K562 (cell line): ENCODE measurements at regions not wholly inside any gene's neighbourhood (a gene's known extent, or its start where the extent isn't known, plus 50 kb on each side); places are given as distances from the start of the nearest gene placed in this dataset.

ENCODE experiments used
- ADNP ChIP-seq: fragments of 200-800 bp; sonication (Bioruptor generic); IDR thresholded peaks from 2 replicates; pipeline ENCODE4 v1.6.1; 2016; ENCODE audit warnings: missing genetic modification characterization, missing compliant biosample characterization
- ARID4B ChIP-seq: sonication (generic); formaldehyde crosslinking; IDR thresholded peaks from 2 replicates; pipeline ENCODE4 v1.8.0; 2022; ENCODE audit warnings: mild to moderate bottlenecking, missing genetic modification reagents
- IRF1 ChIP-seq: sonication (generic); formaldehyde crosslinking; IDR thresholded peaks from 2 replicates; pipeline ENCODE4 v1.8.0; 2022; ENCODE audit warnings: missing genetic modification reagents, mild to moderate bottlenecking, borderline replicate concordance
- KAT7 ChIP-seq: sonication (generic); formaldehyde crosslinking; IDR thresholded peaks from 2 replicates; pipeline ENCODE4 v1.8.0; 2022; ENCODE audit warnings: missing genetic modification reagents, mild to moderate bottlenecking, borderline replicate concordance
- MNT ChIP-seq, 2 experiments: fragments of 450-650 bp; conservative IDR thresholded peaks; 2 replicates each; pipeline ENCODE4 v1.6.1; 2017; ENCODE audit warnings: mild to moderate bottlenecking in 2 of 2, moderate library complexity in 2 of 2
- NKRF ChIP-seq: fragments of 450-650 bp; IDR thresholded peaks from 2 replicates; pipeline ENCODE4 v1.6.1; 2016; ENCODE audit warnings: borderline replicate concordance
- POLR2A ChIP-seq: fragments of 450-650 bp; conservative IDR thresholded peaks from 2 replicates; pipeline ENCODE4 v1.6.1; 2016
- RB1 ChIP-seq: fragments of 450-650 bp; IDR thresholded peaks from 2 replicates; pipeline ENCODE4 v1.6.1; 2017; ENCODE audit warnings: low read depth, mild to moderate bottlenecking
- RBM34 ChIP-seq: fragments of 200-400 bp; formaldehyde crosslinking; IDR thresholded peaks from 2 replicates; pipeline ENCODE4 v1.6.1; 2018; ENCODE audit warnings: low read length, borderline replicate concordance; ENCODE audit not compliant: insufficient read depth
- SRSF1 ChIP-seq: fragments of 200-400 bp; formaldehyde crosslinking; IDR thresholded peaks from 2 replicates; pipeline ENCODE4 v1.6.1; 2017; ENCODE audit warnings: mild to moderate bottlenecking, low read depth, low read length, moderate library complexity
- ZBTB26 ChIP-seq: fragments of 450-650 bp; formaldehyde crosslinking; IDR thresholded peaks from 2 replicates; pipeline ENCODE4 v1.4.0; 2022; ENCODE audit warnings: missing genetic modification characterization
- ZKSCAN1 ChIP-seq: fragments of 150-350 bp; IDR thresholded peaks from 2 replicates; pipeline ENCODE4 v1.6.1; 2016; ENCODE audit warnings: low read depth, low read length
- ZNF23 ChIP-seq: fragments of 250-450 bp; sonication (Bioruptor Pico); IDR thresholded peaks from 2 replicates; pipeline ENCODE4 v1.4.0; 2020; ENCODE audit warnings: mild to moderate bottlenecking
- ZNF655 ChIP-seq: fragments of 250-450 bp; sonication (Bioruptor Pico); IDR thresholded peaks from 2 replicates; pipeline ENCODE4 v1.5.0; 2021
- ZNF696 ChIP-seq: fragments of 250-450 bp; sonication (Bioruptor Pico); conservative IDR thresholded peaks from 2 replicates; pipeline ENCODE4 v1.4.0; 2020; ENCODE audit warnings: mild to moderate bottlenecking, moderate library complexity
- ZNF764 ChIP-seq: fragments of 250-450 bp; sonication (Bioruptor Pico); IDR thresholded peaks from 2 replicates; pipeline ENCODE4 v1.4.0; 2020; ENCODE audit warnings: low read depth, mild to moderate bottlenecking, moderate library complexity
- ZNF766 ChIP-seq: fragments of 200-800 bp; sonication (Bioruptor generic); conservative IDR thresholded peaks from 2 replicates; pipeline ENCODE4 v1.6.1; 2016; ENCODE audit warnings: missing genetic modification characterization, missing compliant biosample characterization

- TF ChIP-seq MNT (conservative IDR thresholded peaks at IDR 0.05) (no peak; a peak in 2 of 4 replicates), ADNP (no peak), ZNF696 (no peak), IRF1 (CRISPR knock-in tag) (no peak), SRSF1 (no peak), ZBTB26 (no peak), ZNF23 (CRISPR knock-in tag) (no peak), ZKSCAN1 (0 out of 2 replicates have a peak, but pooled peaks have one; percentile 12), POLR2A (no peak), KAT7 (CRISPR knock-in tag) (no peak), NKRF (peak; percentile 30; the same call in 1 of the 2 replicates), ZNF764 (CRISPR knock-in tag) (peak; percentile 93), ZNF655 (CRISPR knock-in tag) (no peak), RB1 (peak; percentile 89), ARID4B (CRISPR knock-in tag) (peak; percentile 77), RBM34 (no peak), ZNF766 (CRISPR knock-in tag) (no peak)
Observed at GRCh38 chr16:85316321-85316919, 204.1 kb upstream of the CIBAR2 start (continued).
